Thyroid gland (tissue), 4 donors: ENCODE measurements at regions not wholly inside any gene's neighbourhood (a gene's known extent, or its start where the extent isn't known, plus 50 kb on each side); places are given as distances from the start of the nearest gene placed in this dataset.
"Not testable (repeated sequence)": the region's sequence is repeated elsewhere in the genome, so short reads cannot be mapped to it uniquely, and the experiment has no call there.

Experiments
- DNase-seq, 2 donors: peaks; one replicate each; pipeline ENCODE4 v3.0.0-alpha.2; 2019
- H3K27ac ChIP-seq, 3 donors: fragments of 200-600 bp; sonication (generic); 1 replicate in 2 of 3; 2 replicates in 1 of 3; pipeline ENCODE4 v1.5.1; 2016 to 2019; ENCODE audit warnings: mild to moderate bottlenecking in 1 of 3, moderate library complexity in 1 of 3
- H3K27me3 ChIP-seq: fragments of 200-600 bp; sonication (generic); one replicate; pipeline ENCODE4 v1.5.1; 2019
- H3K36me3 ChIP-seq, 2 donors: fragments of 200-600 bp; sonication (generic); one replicate each; pipeline ENCODE4 v1.5.1; 2016 to 2019
- H3K4me1 ChIP-seq, 2 donors: fragments of 200-600 bp; sonication (generic); one replicate each; pipeline ENCODE4 v1.5.1; 2017 to 2019
- H3K4me3 ChIP-seq, 3 donors: fragments of 200-600 bp; sonication (generic); replicated peaks in 1 of 3; 1 replicate in 2 of 3; 2 replicates in 1 of 3; pipeline ENCODE4 v1.5.1; 2016; ENCODE audit warnings: mild to moderate bottlenecking in 1 of 3
- H3K9me3 ChIP-seq: fragments of 200-600 bp; sonication (generic); one replicate; pipeline ENCODE4 v1.5.1; 2017
- POLR2A ChIP-seq, 2 donors: fragments of 450-650 bp; IDR thresholded peaks; one replicate each; pipeline ENCODE4 v1.6.1; 2017; ENCODE audit warnings: antibody characterized with exemption in 2 of 2, mild to moderate bottlenecking in 2 of 2, moderate library complexity in 1 of 2
- WGBS, 2 donors: methylation state at CpG; one replicate each; pipeline ENCODE4 v1.1.5; 2017; 5-methylcytosine and 5-hydroxymethylcytosine counted together
- intact Hi-C: fragments of 100-400 bp; cut with DNase I; formaldehyde crosslinking; loops from one replicate; pipeline ENCODE4 v1.15.1; 2023
- TF ChIP-seq, protein P1 (sequence below), 6 experiments: fragments of 200-600 bp in 3 of 6; fragments of 450-650 bp in 3 of 6; sonication (generic) in 3 of 6; IDR thresholded peaks; one replicate each; pipeline ENCODE4 v1.5.1; 2016 to 2019; ENCODE audit warnings: antibody characterized with exemption in 6 of 6, mild to moderate bottlenecking in 2 of 6, inconsistent platforms in 1 of 6, moderate library complexity in 1 of 6

GRCh38 chr20:4465212-4465611, 216.1 kb upstream of the ADRA1D start:
- 58% methylated on average over 1 of the region's 1 CpG for WGBS, 2 donors
- Histone ChIP-seq H3K4me1 (no peaks in the 10 kb centered on the region), H3K36me3 (no peaks in the 10 kb centered on the region), H3K4me3 (no peak overlapping the region), H3K27ac (no peak overlapping the region), H3K9me3 (no peaks in the 10 kb centered on the region), H3K27me3 (no peaks in the 10 kb centered on the region)
- intact Hi-C loops, result no loop called here
- DNase-seq, result no peak
- TF ChIP-seq POLR2A (IDR thresholded peaks at IDR 0.05), result no peak
- TF ChIP-seq, protein P1, sequence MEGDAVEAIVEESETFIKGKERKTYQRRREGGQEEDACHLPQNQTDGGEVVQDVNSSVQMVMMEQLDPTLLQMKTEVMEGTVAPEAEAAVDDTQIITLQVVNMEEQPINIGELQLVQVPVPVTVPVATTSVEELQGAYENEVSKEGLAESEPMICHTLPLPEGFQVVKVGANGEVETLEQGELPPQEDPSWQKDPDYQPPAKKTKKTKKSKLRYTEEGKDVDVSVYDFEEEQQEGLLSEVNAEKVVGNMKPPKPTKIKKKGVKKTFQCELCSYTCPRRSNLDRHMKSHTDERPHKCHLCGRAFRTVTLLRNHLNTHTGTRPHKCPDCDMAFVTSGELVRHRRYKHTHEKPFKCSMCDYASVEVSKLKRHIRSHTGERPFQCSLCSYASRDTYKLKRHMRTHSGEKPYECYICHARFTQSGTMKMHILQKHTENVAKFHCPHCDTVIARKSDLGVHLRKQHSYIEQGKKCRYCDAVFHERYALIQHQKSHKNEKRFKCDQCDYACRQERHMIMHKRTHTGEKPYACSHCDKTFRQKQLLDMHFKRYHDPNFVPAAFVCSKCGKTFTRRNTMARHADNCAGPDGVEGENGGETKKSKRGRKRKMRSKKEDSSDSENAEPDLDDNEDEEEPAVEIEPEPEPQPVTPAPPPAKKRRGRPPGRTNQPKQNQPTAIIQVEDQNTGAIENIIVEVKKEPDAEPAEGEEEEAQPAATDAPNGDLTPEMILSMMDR (IDR thresholded peaks at IDR 0.05), result no peak

GRCh38 chr20:4462801-4463200, 213.7 kb upstream of the ADRA1D start:
- H3K9me3 ChIP-seq, intact Hi-C loops, DNase-seq, H3K27ac ChIP-seq, H3K27me3 ChIP-seq, H3K4me1 ChIP-seq, H3K36me3 ChIP-seq, H3K4me3 ChIP-seq: not testable (repeated sequence)
- WGBS, 2 donors, result 50 to 79% methylated on average over 1 of the region's 1 CpG

DNA sequence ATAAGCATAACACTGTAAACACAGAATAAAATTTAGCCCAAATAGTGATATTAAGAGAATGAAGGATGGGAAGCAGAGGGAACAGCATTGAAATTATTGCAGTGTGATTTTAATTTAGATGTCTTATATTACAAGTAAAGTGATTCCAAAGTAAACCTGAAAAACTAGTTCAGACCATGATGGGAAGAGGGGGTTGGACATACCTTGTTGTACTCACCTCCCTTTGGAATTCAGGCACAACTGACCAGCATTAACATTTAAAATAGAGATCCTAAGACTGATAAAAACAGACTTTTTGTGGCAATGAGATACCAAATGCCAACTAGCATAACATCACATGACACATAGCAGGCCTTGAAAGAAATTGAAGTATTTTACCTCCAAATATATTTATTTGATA, 210.0 kb upstream of the ADRA1D start:
- Histone ChIP-seq H3K36me3 (no peaks in the 10 kb centered on the region), H3K27ac (no peak overlapping the region), H3K4me3 (no peak overlapping the region), H3K4me1 (no peaks in the 10 kb centered on the region), H3K27me3 (no peaks in the 10 kb centered on the region), H3K9me3 (no peaks in the 10 kb centered on the region)
- no peak for DNase-seq
- TF ChIP-seq, protein P1 (IDR thresholded peaks at IDR 0.05), result no peak
- TF ChIP-seq POLR2A (IDR thresholded peaks at IDR 0.05), result no peak
- intact Hi-C loops, result no loop called here

GRCh38 chr20:4457566-4458543, 208.8 kb upstream of the ADRA1D start:
- 92 to 93% methylated on average over 2 of the region's 2 CpGs for WGBS, 2 donors
- H3K4me1 ChIP-seq, result no peaks in the 10 kb centered on the region
- intact Hi-C loops, result no loop called here

GRCh38 chr20:4455996-4456395, 206.9 kb upstream of the ADRA1D start:
- TF ChIP-seq, protein P1 (IDR thresholded peaks at IDR 0.05), result no peak
- no peak overlapping the region for H3K27ac ChIP-seq
- H3K36me3 ChIP-seq, result no peaks in the 10 kb centered on the region
- H3K9me3 ChIP-seq, result no peaks in the 10 kb centered on the region
- intact Hi-C loops, result no loop called here
- H3K4me1 ChIP-seq, result no peaks in the 10 kb centered on the region
- WGBS, 2 donors, result 81% methylated on average over 4 of the region's 4 CpGs
- no peak overlapping the region for H3K4me3 ChIP-seq
- DNase-seq, result no peak
- H3K27me3 ChIP-seq, result no peaks in the 10 kb centered on the region

More at GRCh38 chr20:4457566-4458543, 208.8 kb upstream of the ADRA1D start:
- H3K9me3 ChIP-seq, result no peaks in the 10 kb centered on the region
- TF ChIP-seq, protein P1 (IDR thresholded peaks at IDR 0.05), result no peak
- no peak for TF ChIP-seq POLR2A (IDR thresholded peaks at IDR 0.05)
- H3K4me3 ChIP-seq, result no peak overlapping the region
- no peak for DNase-seq
- H3K36me3 ChIP-seq, result no peaks in the 10 kb centered on the region
- H3K27ac ChIP-seq, result no peak overlapping the region
- H3K27me3 ChIP-seq, result no peaks in the 10 kb centered on the region
